Tibial nerve (tissue), 4 donors: ENCODE measurements at regions not wholly inside any gene's neighbourhood (a gene's known extent, or its start where the extent isn't known, plus 50 kb on each side); places are given as distances from the start of the nearest gene placed in this dataset.

Experiments
- DNase-seq, 2 donors: peaks; one replicate each; pipeline ENCODE4 v3.0.0-alpha.2; 2019; ENCODE audit warnings: low spot score in 2 of 2
- H3K27ac ChIP-seq, 4 donors: fragments of 200-600 bp; sonication (generic) in 3 of 4; one replicate each; pipeline ENCODE4 v1.5.1; 2017 to 2019; ENCODE audit warnings: mild to moderate bottlenecking in 1 of 4
- H3K27me3 ChIP-seq, 2 donors: fragments of 200-600 bp; sonication (generic) in 1 of 2; one replicate each; pipeline versions ENCODE4 v1.5.1 to v1.6.0; 2017 to 2019
- H3K36me3 ChIP-seq, 3 donors: fragments of 200-600 bp; sonication (generic); one replicate each; pipeline ENCODE4 v1.5.1; 2018 to 2019
- H3K4me1 ChIP-seq, 4 donors: fragments of 200-600 bp; sonication (generic) in 3 of 4; one replicate each; pipeline ENCODE4 v1.5.1; 2017 to 2019
- H3K4me3 ChIP-seq, 4 donors: fragments of 200-600 bp; sonication (generic) in 3 of 4; one replicate each; pipeline ENCODE4 v1.5.1; 2017 to 2019; ENCODE audit warnings: mild to moderate bottlenecking in 1 of 4, moderate library complexity in 1 of 4
- H3K9me3 ChIP-seq, 4 donors: fragments of 200-600 bp; sonication (generic) in 3 of 4; one replicate each; pipeline ENCODE4 v1.5.1; 2017 to 2019
- CTCF ChIP-seq, 5 experiments: fragments of 200-600 bp in 3 of 5; fragments of 450-650 bp in 2 of 5; sonication (generic) in 3 of 5; IDR thresholded peaks; one replicate each; pipeline ENCODE4 v1.5.1; 2016 to 2019; ENCODE audit warnings: antibody characterized with exemption in 5 of 5, mild to moderate bottlenecking in 3 of 5, moderate library complexity in 2 of 5
- EP300 ChIP-seq, 2 donors: sonication (generic); formaldehyde crosslinking; IDR thresholded peaks; one replicate each; pipeline ENCODE4 v1.6.1; 2017; ENCODE audit warnings: antibody characterized with exemption in 2 of 2, mild to moderate bottlenecking in 1 of 2
- POLR2A ChIP-seq, 2 donors: fragments of 450-650 bp; IDR thresholded peaks; one replicate each; pipeline ENCODE4 v1.6.1; 2017; ENCODE audit warnings: antibody characterized with exemption in 2 of 2, mild to moderate bottlenecking in 2 of 2, moderate library complexity in 2 of 2
- WGBS, 2 donors: methylation state at CpG; one replicate each; pipeline ENCODE4 v1.1.5; 2018; 5-methylcytosine and 5-hydroxymethylcytosine counted together

- WGBS, 2 donors, result 61 to 67% methylated on average over 5 of the region's 5 CpGs
- TF ChIP-seq POLR2A (IDR thresholded peaks at IDR 0.05), result no peak
- TF ChIP-seq CTCF (IDR thresholded peaks at IDR 0.05), result no peak
- no peak for TF ChIP-seq EP300 (IDR thresholded peaks at IDR 0.05)
- Histone ChIP-seq H3K27me3 (no peaks in the 10 kb centered on the region), H3K4me3 (no peak overlapping the region), H3K4me1 (no peaks in the 10 kb centered on the region), H3K36me3 (no peaks in the 10 kb centered on the region), H3K27ac (no peak overlapping the region), H3K9me3 (no peaks in the 10 kb centered on the region)
- no peak for DNase-seq
Measured at GRCh38 chr6:19753826-19754225, 83.3 kb upstream of the ID4 start.

- Histone ChIP-seq H3K9me3 (no peaks in the 10 kb centered on the region), H3K4me3 (no peak overlapping the region), H3K4me1 (no peaks in the 10 kb centered on the region), H3K36me3 (no peaks in the 10 kb centered on the region), H3K27me3 (no peaks in the 10 kb centered on the region), H3K27ac (no peak overlapping the region)
- no peak for TF ChIP-seq EP300 (IDR thresholded peaks at IDR 0.05)
- TF ChIP-seq POLR2A (IDR thresholded peaks at IDR 0.05), result no peak
- TF ChIP-seq CTCF (IDR thresholded peaks at IDR 0.05), result no peak
- DNase-seq, result no peak
- WGBS, 2 donors, result 73 to 77% methylated on average over 2 of the region's 2 CpGs
Measured at GRCh38 chr6:19754686-19755085, 82.5 kb upstream of the ID4 start.

- WGBS, 2 donors, result 71 to 81% methylated on average over 1 of the region's 1 CpG
- no peak for TF ChIP-seq CTCF (IDR thresholded peaks at IDR 0.05)
- no peak for TF ChIP-seq EP300 (IDR thresholded peaks at IDR 0.05)
- no peak for TF ChIP-seq POLR2A (IDR thresholded peaks at IDR 0.05)
- DNase-seq, result no peak
- H3K4me1 ChIP-seq, result no peaks in the 10 kb centered on the region
- H3K4me3 ChIP-seq, result no peak overlapping the region
- H3K27me3 ChIP-seq, result no peaks in the 10 kb centered on the region
- H3K36me3 ChIP-seq, result no peaks in the 10 kb centered on the region
- H3K9me3 ChIP-seq, result no peaks in the 10 kb centered on the region
- H3K27ac ChIP-seq, result no peak overlapping the region
Measured at GRCh38 chr6:19755181-19755580, 82.0 kb upstream of the ID4 start.

GRCh38 chr6:19757036-19757435, 80.1 kb upstream of the ID4 start:
- H3K9me3 ChIP-seq, result no peaks in the 10 kb centered on the region
- no peak for DNase-seq
- no peaks in the 10 kb centered on the region for H3K4me1 ChIP-seq
- 55 to 56% methylated on average over 2 of the region's 2 CpGs for WGBS, 2 donors
- H3K27me3 ChIP-seq, result no peaks in the 10 kb centered on the region
- no peak overlapping the region for H3K4me3 ChIP-seq
- no peaks in the 10 kb centered on the region for H3K36me3 ChIP-seq
- H3K27ac ChIP-seq, result no peak overlapping the region
- no peak for TF ChIP-seq EP300 (IDR thresholded peaks at IDR 0.05)
- TF ChIP-seq CTCF (IDR thresholded peaks at IDR 0.05), result no peak
- no peak for TF ChIP-seq POLR2A (IDR thresholded peaks at IDR 0.05)

GRCh38 chr6:19759117-19759880, 77.9 kb upstream of the ID4 start:
- no peaks in the 10 kb centered on the region for H3K36me3 ChIP-seq
- no peaks in the 10 kb centered on the region for H3K27me3 ChIP-seq
- DNase-seq, result no peak
- no peaks in the 10 kb centered on the region for H3K4me1 ChIP-seq
- 86 to 91% methylated on average over 3 of the region's 3 CpGs for WGBS, 2 donors
- no peak overlapping the region for H3K27ac ChIP-seq
- no peak for TF ChIP-seq EP300 (IDR thresholded peaks at IDR 0.05)
- TF ChIP-seq POLR2A (IDR thresholded peaks at IDR 0.05), result no peak
- no peak for TF ChIP-seq CTCF (IDR thresholded peaks at IDR 0.05)
- no peaks in the 10 kb centered on the region for H3K9me3 ChIP-seq
- H3K4me3 ChIP-seq, result no peak overlapping the region
